COLO668 (cell line): ENCODE measurements at regions not wholly inside any gene's neighbourhood (a gene's known extent, or its start where the extent isn't known, plus 50 kb on each side); places are given as distances from the start of the nearest gene placed in this dataset.
A peak's percentile ranks its signal among the peaks of the same experiment; 100 is the strongest.

Experiments
- DNase-seq: peaks from one replicate; lab custom pipeline; 2025; ENCODE audit not compliant: unreplicated experiment; lab: John Stamatoyannopoulos, UW

DNA sequence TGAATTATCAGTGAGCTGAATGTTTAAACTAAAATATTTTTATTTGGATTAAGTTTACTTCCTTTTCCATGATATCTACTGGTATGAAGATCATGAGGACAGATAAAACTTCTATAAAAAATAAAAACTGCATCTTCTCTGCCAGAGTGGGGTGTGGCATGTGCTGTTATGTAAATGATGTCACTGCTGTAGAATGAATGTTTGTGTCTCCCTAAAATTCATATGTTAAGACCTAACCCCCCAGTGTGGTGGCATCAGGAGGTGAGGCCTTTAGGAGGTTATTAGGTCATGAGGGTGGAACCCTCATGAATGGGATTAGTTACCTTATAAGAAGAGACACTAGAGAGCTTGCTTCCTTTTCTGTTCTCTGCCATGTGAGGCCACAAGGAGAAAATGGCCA lies 178.7 kb upstream of the DPH6 start:
- DNase-seq: no peak

GRCh38 chr15:35725353-35725752 lies 179.4 kb upstream of the DPH6 start:
- DNase-seq: no peak

GRCh38 chr15:35727627-35728026 lies 181.7 kb upstream of the DPH6 start:
- DNase-seq: no peak

GRCh38 chr15:35728219-35728940 lies 182.4 kb upstream of the DPH6 start:
- peak; percentile 5 for DNase-seq

- DNase-seq: no peak
These were observed 190.2 kb upstream of the DPH6 start for GRCh38 chr15:35736150-35736549.

- DNase-seq: no peak
These were observed 191.5 kb upstream of the DPH6 start for GRCh38 chr15:35737441-35737840.

DNA sequence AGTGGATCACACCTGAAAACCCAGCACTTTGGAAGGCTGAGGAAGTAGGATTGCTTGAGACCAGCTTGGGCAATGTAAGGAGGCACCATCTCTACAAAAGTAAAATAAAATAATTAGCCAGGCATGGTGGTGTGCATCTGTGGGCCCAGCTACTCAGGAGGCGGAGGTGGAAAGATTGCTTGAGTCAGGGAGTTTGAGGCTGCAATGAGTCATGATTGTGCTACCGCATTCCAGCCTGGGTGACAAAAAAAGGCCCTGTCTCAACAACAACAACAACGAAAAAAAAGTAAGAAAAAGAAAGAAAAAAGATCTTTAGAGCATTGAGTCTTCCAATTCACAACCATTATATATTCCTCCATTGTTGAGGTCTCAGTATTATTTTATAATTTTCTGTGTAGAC lies 192.4 kb upstream of the DPH6 start:
- DNase-seq: no peak

DNA sequence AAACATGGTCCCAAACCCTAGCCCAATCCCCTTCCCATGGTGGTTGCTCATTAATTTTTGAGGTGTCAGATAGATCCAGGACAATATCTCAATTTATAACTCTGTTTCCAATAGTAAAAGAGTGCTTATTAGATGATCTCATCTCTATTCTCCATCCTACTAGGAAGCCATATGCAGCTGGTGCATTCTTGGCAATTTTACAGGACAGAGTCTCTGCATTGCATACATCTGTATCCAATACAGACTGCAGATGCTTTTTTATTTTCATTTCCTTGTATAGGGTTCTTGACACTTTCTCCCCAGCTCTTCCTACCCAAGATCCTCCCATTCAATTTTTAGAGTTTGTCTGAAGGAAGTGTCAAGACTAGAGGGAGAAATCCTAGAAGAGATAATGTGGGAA lies 194.8 kb upstream of the DPH6 start:
- DNase-seq: no peak

DNA sequence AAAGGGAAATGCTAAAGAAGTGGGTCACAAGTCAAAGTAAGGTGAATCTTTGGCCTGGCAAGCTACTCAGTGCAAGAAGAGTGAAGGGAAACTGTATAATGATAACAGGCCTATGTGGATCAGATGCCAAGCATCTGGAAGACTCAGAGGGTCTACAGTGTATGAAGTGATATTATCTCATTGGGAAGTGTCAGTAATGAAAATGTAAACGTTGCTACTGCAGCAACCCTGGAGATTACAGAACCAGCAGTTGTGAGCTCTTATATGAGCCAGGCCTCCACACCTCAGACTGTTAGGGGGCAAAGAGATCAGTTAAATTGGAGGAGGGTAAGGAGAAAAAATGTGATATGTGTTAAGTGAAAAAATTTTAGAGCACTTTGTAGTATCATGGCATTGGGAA lies 195.4 kb upstream of the DPH6 start:
- no peak for DNase-seq

DNA sequence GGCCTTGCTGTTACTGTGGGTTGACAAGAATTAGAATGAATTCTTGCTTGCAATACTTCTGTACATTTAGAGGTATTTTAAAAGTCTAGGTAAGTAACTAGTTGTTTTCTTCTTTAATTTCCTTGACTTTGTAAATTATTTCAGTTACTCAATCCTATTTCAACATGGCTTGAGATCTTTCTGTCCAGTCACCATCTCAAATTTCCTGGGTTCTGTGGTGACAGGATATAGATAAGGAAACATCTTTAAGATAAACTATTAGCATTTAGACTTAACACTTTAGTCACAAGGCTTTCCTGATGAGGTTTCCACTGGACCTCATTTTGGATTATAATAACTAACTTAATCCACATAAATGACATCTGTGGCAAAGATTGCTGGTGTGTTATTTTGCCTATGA lies 195.9 kb upstream of the DPH6 start:
- DNase-seq: no peak

- DNase-seq: no peak
These were observed 197.4 kb upstream of the DPH6 start for GRCh38 chr15:35743321-35743720.

GRCh38 chr15:35746121-35746520 lies 200.2 kb upstream of the DPH6 start:
- no peak for DNase-seq

- no peak for DNase-seq
These were observed 202.1 kb upstream of the DPH6 start for GRCh38 chr15:35748105-35748504.

DNA sequence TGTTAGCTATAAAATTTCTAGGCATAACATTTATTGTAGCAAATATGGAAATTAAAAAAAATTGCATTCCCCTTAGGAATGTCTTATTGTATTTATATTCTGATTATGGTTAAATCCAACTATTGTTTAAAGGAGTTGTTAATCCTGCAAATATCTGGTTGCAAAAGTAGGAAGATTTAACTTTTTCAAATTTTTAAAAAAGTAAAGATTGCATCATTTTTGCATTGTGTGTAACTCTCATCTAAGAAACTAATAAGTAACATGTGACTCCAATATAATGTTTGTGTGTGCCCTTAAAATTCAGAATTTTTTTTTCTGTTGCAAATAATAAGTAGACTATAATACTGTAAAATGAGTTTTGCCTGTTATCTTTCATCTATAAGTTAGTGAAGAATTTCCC lies 204.1 kb upstream of the DPH6 start:
- DNase-seq: no peak

DNA sequence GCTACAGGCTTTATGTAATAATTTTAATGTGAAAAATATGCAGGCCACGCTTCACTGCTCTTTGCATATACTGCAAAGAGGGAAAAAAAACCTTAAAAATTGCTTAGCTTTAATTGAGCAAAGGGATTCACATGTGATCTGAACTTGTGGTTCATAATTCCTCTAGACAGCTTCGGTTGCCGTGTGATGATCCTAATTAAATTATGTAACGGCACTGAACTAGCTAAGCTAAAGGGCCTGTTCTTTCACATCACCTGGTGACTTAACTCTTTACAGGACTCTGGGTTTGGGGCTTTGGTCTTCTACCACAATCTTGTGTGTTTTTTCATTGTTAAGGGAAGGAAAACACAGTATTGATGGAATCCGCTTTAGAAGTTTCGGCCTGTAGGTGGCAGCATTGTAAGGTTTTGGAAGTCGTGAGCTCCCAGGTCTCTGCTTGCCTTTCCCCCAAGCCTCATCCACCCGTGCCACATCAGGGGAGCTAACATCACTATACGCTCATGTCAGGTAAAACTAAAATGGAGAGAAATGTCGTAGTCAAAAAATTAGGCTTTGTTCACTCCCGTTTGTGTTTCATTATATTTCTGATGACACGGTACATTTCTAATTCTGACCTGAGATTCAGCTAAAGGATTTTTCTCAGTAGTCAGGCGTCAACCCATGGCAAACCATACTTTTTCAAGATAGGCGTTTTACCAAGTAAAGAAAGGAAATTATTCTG lies 205.6 kb upstream of the DPH6 start:
- peak; percentile 81 for DNase-seq

DNA sequence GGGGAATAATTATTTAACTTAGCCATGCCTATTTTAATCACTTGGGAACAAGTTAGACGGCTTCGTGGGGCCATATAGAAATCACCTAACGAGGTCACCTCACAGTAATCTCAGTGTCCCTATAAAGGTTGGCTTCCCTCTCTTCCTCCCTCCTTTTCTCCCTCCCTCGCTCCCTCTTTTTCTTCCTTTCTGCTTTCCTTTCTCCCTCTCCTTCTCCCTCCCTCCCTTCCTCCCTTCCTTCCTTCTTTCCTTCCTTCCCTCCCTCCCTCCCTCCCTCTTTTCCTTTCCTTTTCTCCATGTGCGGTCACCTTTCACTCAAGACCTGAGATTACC lies 206.1 kb upstream of the DPH6 start:
- DNase-seq: no peak

DNA sequence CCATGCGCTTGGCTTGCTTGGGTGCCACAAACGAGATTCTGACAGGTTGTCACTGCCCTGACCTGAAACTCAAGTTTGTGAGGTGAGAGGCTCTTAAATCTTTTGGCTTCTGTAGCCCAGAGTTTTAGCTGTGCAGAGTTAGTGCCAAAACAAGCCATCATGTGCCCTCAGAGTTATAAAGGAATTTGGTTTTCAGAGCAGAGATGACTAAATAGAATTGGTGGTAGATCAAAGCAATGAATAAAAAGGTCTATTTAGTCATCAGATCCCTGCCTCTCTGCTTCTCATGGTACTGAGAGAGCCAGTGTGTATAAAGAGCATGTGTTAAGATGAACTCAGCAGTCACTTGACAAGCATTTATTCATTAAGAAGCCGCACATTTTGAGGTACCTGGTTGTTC lies 207.5 kb upstream of the DPH6 start:
- DNase-seq: no peak

- no peak for DNase-seq
These were observed 209.4 kb upstream of the DPH6 start for GRCh38 chr15:35755237-35755802.

GRCh38 chr15:35756623-35757022 lies 210.7 kb upstream of the DPH6 start:
- DNase-seq: no peak

DNA sequence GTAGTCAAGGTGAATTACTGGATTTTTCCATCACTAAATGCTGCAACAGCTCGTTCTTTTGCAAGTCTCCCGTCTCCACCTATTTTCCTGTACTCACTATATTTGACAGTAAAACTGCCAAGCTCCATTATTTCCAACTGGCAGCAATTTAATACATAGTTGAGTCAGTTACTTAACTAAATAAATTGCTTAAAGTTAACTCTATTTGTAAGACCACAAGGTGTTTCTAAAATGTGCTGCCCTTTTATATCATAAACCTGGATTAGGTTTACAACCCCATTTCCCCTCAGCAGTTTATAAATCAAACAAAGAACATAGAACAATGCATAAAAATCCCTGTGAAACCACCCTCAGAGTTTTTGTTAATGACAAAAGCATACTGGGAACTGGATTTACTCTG lies 211.4 kb upstream of the DPH6 start:
- no peak for DNase-seq

GRCh38 chr15:35757765-35758164 lies 211.8 kb upstream of the DPH6 start:
- peak; percentile 29 for DNase-seq

GRCh38 chr15:35764661-35765519 lies 218.9 kb upstream of the DPH6 start:
- no peak for DNase-seq
